OCI-LY3 (cell line): ENCODE measurements at regions not wholly inside any gene's neighbourhood (a gene's known extent, or its start where the extent isn't known, plus 50 kb on each side); places are given as distances from the start of the nearest gene placed in this dataset.

Source experiments
- H2AFZ ChIP-seq: fragments of 200-600, 300-600 bp; shearing (Covaris generic); 2 replicates; pipeline ENCODE4 v1.6.0; 2014; ENCODE audit warnings: antibody characterized with exemption, low read depth, low read length
- H3K27ac ChIP-seq: fragments of 200-600, 300-600 bp; sonication (generic); 2 replicates; pipeline ENCODE4 v1.5.1; 2014; ENCODE audit warnings: mild to moderate bottlenecking, low read length, moderate library complexity, mixed read lengths
- H3K27me3 ChIP-seq: fragments of 200-600, 300-600 bp; sonication (generic); 2 replicates; pipeline ENCODE4 v1.6.1; 2014; ENCODE audit warnings: low read depth, low read length, mixed read lengths
- H3K36me3 ChIP-seq: fragments of 200-600, 300-600 bp; sonication (generic); replicated peaks from 2 replicates; pipeline ENCODE3; 2014; ENCODE audit warnings: low read depth, low read length, mixed read lengths
- H3K4me1 ChIP-seq: fragments of 300-600, 200-600 bp; sonication (generic); 2 replicates; pipeline ENCODE4 v1.6.1; 2014; ENCODE audit warnings: low read length, mixed read lengths
- H3K4me2 ChIP-seq: fragments of 200-600, 300-600 bp; sonication (generic); 2 replicates; pipeline ENCODE4 v1.6.1; 2014; ENCODE audit warnings: low read length, mixed read lengths
- H3K4me3 ChIP-seq: fragments of 300-600, 200-600 bp; sonication (generic); 2 replicates; pipeline ENCODE4 v1.5.1; 2014; ENCODE audit warnings: antibody characterized with exemption, mild to moderate bottlenecking, low read length, moderate library complexity
- H3K79me2 ChIP-seq: fragments of 300-600, 200-600 bp; shearing (Covaris generic); 2 replicates; pipeline ENCODE4 v1.6.1; 2014; ENCODE audit warnings: mild to moderate bottlenecking, low read length, mixed read lengths
- H3K9ac ChIP-seq: fragments of 300-600, 200-600 bp; shearing (Covaris generic); 2 replicates; pipeline ENCODE4 v1.6.0; 2014; ENCODE audit warnings: mild to moderate bottlenecking, low read length, moderate library complexity
- H3K9me3 ChIP-seq: fragments of 200-600, 300-600 bp; shearing (Covaris generic); 2 replicates; pipeline ENCODE4 v1.6.1; 2014; ENCODE audit warnings: low read length, mixed read lengths; ENCODE audit not compliant: insufficient read depth
- H4K20me1 ChIP-seq: fragments of 200-600, 300-600 bp; sonication (generic); 2 replicates; pipeline ENCODE4 v1.6.1; 2016; ENCODE audit warnings: low read length, mixed read lengths; ENCODE audit not compliant: insufficient read depth
- CTCF ChIP-seq: fragments of 200-600, 300-600 bp; sonication (generic); IDR thresholded peaks from 2 replicates; pipeline ENCODE4 v1.5.1; 2014; ENCODE audit warnings: antibody characterized with exemption, low read length, low read depth
- EZH2phosphoT487 ChIP-seq: fragments of 200-600 bp; shearing (Covaris generic); IDR thresholded peaks from 2 replicates; pipeline ENCODE4 v1.6.1; 2018; ENCODE audit warnings: antibody characterized with exemption, mixed run types, low read depth

- no peaks in the 10 kb centered on the region for H3K36me3 ChIP-seq
- H3K9ac ChIP-seq: no peak overlapping the region
- no peaks in the 10 kb centered on the region for H4K20me1 ChIP-seq
- H3K79me2 ChIP-seq: no peaks in the 10 kb centered on the region
- H3K4me2 ChIP-seq: no peak overlapping the region
- no peak overlapping the region for H3K4me3 ChIP-seq
- H3K27me3 ChIP-seq: peaks cover 37% of the 10 kb centered on the region
- no peak overlapping the region for H2AFZ ChIP-seq
- no peak overlapping the region for H3K27ac ChIP-seq
- no peak for TF ChIP-seq CTCF
- TF ChIP-seq EZH2phosphoT487: no peak
- no peaks in the 10 kb centered on the region for H3K4me1 ChIP-seq
- no peaks in the 10 kb centered on the region for H3K9me3 ChIP-seq
Observed at GRCh38 chr2:136410673-136411072, 292.7 kb upstream of the CXCR4 start.

- H4K20me1 ChIP-seq: no peaks in the 10 kb centered on the region
- H3K9ac ChIP-seq: no peak overlapping the region
- no peaks in the 10 kb centered on the region for H3K79me2 ChIP-seq
- H3K36me3 ChIP-seq: no peaks in the 10 kb centered on the region
- H3K4me2 ChIP-seq: no peak overlapping the region
- no peak overlapping the region for H3K4me3 ChIP-seq
- TF ChIP-seq CTCF: no peak
- TF ChIP-seq EZH2phosphoT487: no peak
- no peaks in the 10 kb centered on the region for H3K4me1 ChIP-seq
- H3K27ac ChIP-seq: no peak overlapping the region
- H2AFZ ChIP-seq: no peak overlapping the region
- H3K27me3 ChIP-seq: peaks cover 44% of the 10 kb centered on the region
- H3K9me3 ChIP-seq: no peaks in the 10 kb centered on the region
Observed at GRCh38 chr2:136408795-136409194, 290.8 kb upstream of the CXCR4 start.

- H3K9ac ChIP-seq: no peak overlapping the region
- H3K27ac ChIP-seq: no peak overlapping the region
- no peak overlapping the region for H2AFZ ChIP-seq
- no peaks in the 10 kb centered on the region for H4K20me1 ChIP-seq
- H3K27me3 ChIP-seq: peaks cover 53% of the 10 kb centered on the region
- no peak for TF ChIP-seq EZH2phosphoT487
- TF ChIP-seq CTCF: no peak
- no peaks in the 10 kb centered on the region for H3K4me1 ChIP-seq
- H3K36me3 ChIP-seq: no peaks in the 10 kb centered on the region
- no peak overlapping the region for H3K4me2 ChIP-seq
- no peak overlapping the region for H3K4me3 ChIP-seq
- no peaks in the 10 kb centered on the region for H3K9me3 ChIP-seq
- no peaks in the 10 kb centered on the region for H3K79me2 ChIP-seq
Observed at GRCh38 chr2:136407952-136408318, 290.0 kb upstream of the CXCR4 start.

- peaks cover 56% of the 10 kb centered on the region for H3K27me3 ChIP-seq
- no peaks in the 10 kb centered on the region for H3K79me2 ChIP-seq
- H3K9me3 ChIP-seq: no peaks in the 10 kb centered on the region
- no peak overlapping the region for H3K27ac ChIP-seq
- H3K4me1 ChIP-seq: no peaks in the 10 kb centered on the region
- no peak overlapping the region for H2AFZ ChIP-seq
- TF ChIP-seq CTCF (no peak), EZH2phosphoT487 (no peak)
- no peak overlapping the region for H3K4me3 ChIP-seq
- H3K36me3 ChIP-seq: no peaks in the 10 kb centered on the region
- no peaks in the 10 kb centered on the region for H4K20me1 ChIP-seq
- no peak overlapping the region for H3K4me2 ChIP-seq
- no peak overlapping the region for H3K9ac ChIP-seq
Observed at GRCh38 chr2:136407117-136407951, 289.4 kb upstream of the CXCR4 start.
